ENCODE measurements at regions not wholly inside any gene's neighbourhood (a gene's known extent, or its start where the extent isn't known, plus 50 kb on each side); places are given as distances from the start of the nearest gene placed in this dataset.

DNA sequence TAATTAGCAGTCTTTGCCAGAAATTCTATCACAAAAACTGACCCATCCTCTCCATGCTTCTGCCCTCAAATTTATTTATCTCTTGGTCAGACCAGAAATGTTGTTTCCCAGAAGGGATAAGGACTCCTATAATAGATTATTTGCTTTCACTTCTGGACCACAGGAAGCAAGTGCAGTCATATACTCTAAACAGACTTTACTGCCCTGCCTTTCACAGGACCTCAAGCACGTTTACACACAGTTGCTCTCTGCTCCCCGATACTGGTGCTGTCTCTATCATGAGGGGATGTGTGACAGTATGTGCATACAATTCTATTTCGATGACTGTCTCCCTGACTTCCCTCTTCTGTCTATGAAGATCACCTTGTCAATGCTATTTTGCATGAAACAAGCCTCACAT is 205.5 kb upstream of the TGFBR2 start:
- no peak for TF ChIP-seq POLR2A (IDR thresholded peaks at IDR 0.05; ENCODE audit: low read depth, low read length)
- TF ChIP-seq, protein P1, sequence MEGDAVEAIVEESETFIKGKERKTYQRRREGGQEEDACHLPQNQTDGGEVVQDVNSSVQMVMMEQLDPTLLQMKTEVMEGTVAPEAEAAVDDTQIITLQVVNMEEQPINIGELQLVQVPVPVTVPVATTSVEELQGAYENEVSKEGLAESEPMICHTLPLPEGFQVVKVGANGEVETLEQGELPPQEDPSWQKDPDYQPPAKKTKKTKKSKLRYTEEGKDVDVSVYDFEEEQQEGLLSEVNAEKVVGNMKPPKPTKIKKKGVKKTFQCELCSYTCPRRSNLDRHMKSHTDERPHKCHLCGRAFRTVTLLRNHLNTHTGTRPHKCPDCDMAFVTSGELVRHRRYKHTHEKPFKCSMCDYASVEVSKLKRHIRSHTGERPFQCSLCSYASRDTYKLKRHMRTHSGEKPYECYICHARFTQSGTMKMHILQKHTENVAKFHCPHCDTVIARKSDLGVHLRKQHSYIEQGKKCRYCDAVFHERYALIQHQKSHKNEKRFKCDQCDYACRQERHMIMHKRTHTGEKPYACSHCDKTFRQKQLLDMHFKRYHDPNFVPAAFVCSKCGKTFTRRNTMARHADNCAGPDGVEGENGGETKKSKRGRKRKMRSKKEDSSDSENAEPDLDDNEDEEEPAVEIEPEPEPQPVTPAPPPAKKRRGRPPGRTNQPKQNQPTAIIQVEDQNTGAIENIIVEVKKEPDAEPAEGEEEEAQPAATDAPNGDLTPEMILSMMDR (conservative IDR thresholded peaks at IDR 0.05; ENCODE audit: low read depth, low read length) = no peak
- TF ChIP-seq SMC3 (IDR thresholded peaks at IDR 0.05; ENCODE audit: low read depth, low read length) = no peak
- no peak for TF ChIP-seq RAD21 (IDR thresholded peaks at IDR 0.05; ENCODE audit: low read length)
- TF ChIP-seq NFE2L2 (IDR thresholded peaks at IDR 0.05; ENCODE audit: low read depth, low read length) = no peak

Data from IMR-90 (cell line).